H9 (cell line): ENCODE measurements at regions not wholly inside any gene's neighbourhood (a gene's known extent, or its start where the extent isn't known, plus 50 kb on each side); places are given as distances from the start of the nearest gene placed in this dataset.

Experiments used
- DNase-seq: peaks from one replicate; pipeline ENCODE4 v3.0.0-alpha.2; 2017
- H2AFZ ChIP-seq: one replicate; pipeline ENCODE4 v1.6.1; 2013; ENCODE audit warnings: mild to moderate bottlenecking, low read length, control low read depth, moderate library complexity
- H2AK5ac ChIP-seq: 2 replicates; pipeline ENCODE4 v1.6.1; 2013; ENCODE audit warnings: low read length, control low read depth, mixed read lengths; ENCODE audit not compliant: insufficient read length
- H2BK120ac ChIP-seq: one replicate; pipeline ENCODE4 v1.6.1; 2013; ENCODE audit warnings: low read depth, mild to moderate bottlenecking, low read length, control low read depth, inconsistent platforms; ENCODE audit not compliant: poor library complexity, severe bottlenecking
- H2BK12ac ChIP-seq: 2 replicates; pipeline ENCODE4 v1.6.1; 2013; ENCODE audit warnings: low read length, control low read depth, mixed read lengths, low read depth; ENCODE audit not compliant: insufficient read length
- H2BK15ac ChIP-seq: 2 replicates; pipeline ENCODE4 v1.6.1; 2013; ENCODE audit warnings: low read depth, low read length, control low read depth
- H2BK20ac ChIP-seq: one replicate; pipeline ENCODE4 v1.6.1; 2013; ENCODE audit warnings: low read depth, mild to moderate bottlenecking, low read length, control low read depth, inconsistent platforms; ENCODE audit not compliant: poor library complexity, severe bottlenecking
- H2BK5ac ChIP-seq: 2 replicates; pipeline ENCODE4 v1.6.1; 2013; ENCODE audit warnings: low read length, control low read depth, mixed read lengths; ENCODE audit not compliant: insufficient read length
- H3K14ac ChIP-seq: 2 replicates; pipeline ENCODE4 v1.6.1; 2013; ENCODE audit warnings: low read length, control low read depth; ENCODE audit not compliant: insufficient read depth
- H3K18ac ChIP-seq: 2 replicates; pipeline ENCODE4 v1.6.1; 2013; ENCODE audit warnings: low read depth, mild to moderate bottlenecking, mixed read lengths, low read length, control low read depth; ENCODE audit not compliant: insufficient read length
- H3K23ac ChIP-seq: 2 replicates; pipeline ENCODE4 v1.6.1; 2013; ENCODE audit warnings: low read length, control low read depth, mixed read lengths, low read depth; ENCODE audit not compliant: insufficient read length
- H3K23me2 ChIP-seq: 2 replicates; pipeline ENCODE4 v1.6.1; 2013; ENCODE audit warnings: low read depth, mild to moderate bottlenecking, mixed read lengths, low read length, control low read depth; ENCODE audit not compliant: insufficient read length, poor library complexity, severe bottlenecking
- H3K27ac ChIP-seq: 2 replicates; pipeline ENCODE4 v1.5.1; 2013; ENCODE audit warnings: low read length, control low read depth, mixed read lengths, low read depth; ENCODE audit not compliant: insufficient read length
- H3K27me3 ChIP-seq: 2 replicates; pipeline ENCODE4 v1.6.1; 2013; ENCODE audit warnings: low read length, control low read depth, inconsistent platforms; ENCODE audit not compliant: insufficient read depth
- H3K4ac ChIP-seq: 2 replicates; pipeline ENCODE4 v1.6.1; 2013; ENCODE audit warnings: low read depth, mild to moderate bottlenecking, control low read depth, inconsistent platforms, low read length, moderate library complexity
- H3K4me1 ChIP-seq: 2 replicates; pipeline ENCODE4 v1.6.1; 2013; ENCODE audit warnings: low read length, control low read depth, inconsistent platforms; ENCODE audit not compliant: insufficient read depth
- H3K4me2 ChIP-seq: 2 replicates; pipeline ENCODE4 v1.6.1; 2013; ENCODE audit warnings: low read length, control low read depth, mixed read lengths; ENCODE audit not compliant: insufficient read length, insufficient read depth
- H3K56ac ChIP-seq: 2 replicates; pipeline ENCODE4 v1.6.1; 2013; ENCODE audit warnings: low read depth, mild to moderate bottlenecking, mixed read lengths, low read length, control low read depth; ENCODE audit not compliant: insufficient read length
- H3K79me1 ChIP-seq: 2 replicates; pipeline ENCODE4 v1.6.1; 2013; ENCODE audit warnings: low read depth, mild to moderate bottlenecking, moderate library complexity, low read length, control low read depth, inconsistent platforms; ENCODE audit not compliant: insufficient read depth, poor library complexity, severe bottlenecking
- H3K79me2 ChIP-seq: 2 replicates; pipeline ENCODE4 v1.6.1; 2013; ENCODE audit warnings: low read length, control low read depth, inconsistent platforms; ENCODE audit not compliant: insufficient read depth
- H3K9ac ChIP-seq: 2 replicates; pipeline ENCODE4 v1.6.1; 2013; ENCODE audit warnings: low read length, control low read depth, mixed read lengths; ENCODE audit not compliant: insufficient read length; ENCODE audit errors: extremely low read depth
- H3K9me3 ChIP-seq: one replicate; pipeline ENCODE4 v1.6.1; 2013; ENCODE audit warnings: low read depth, low read length, inconsistent platforms; ENCODE audit not compliant: control insufficient read depth
- H3T11ph ChIP-seq: one replicate; pipeline ENCODE4 v1.6.1; 2013; ENCODE audit warnings: mild to moderate bottlenecking, low read length, control low read depth, inconsistent platforms
- H4K20me1 ChIP-seq: one replicate; pipeline ENCODE4 v1.6.1; 2013; ENCODE audit not compliant: control insufficient read depth, insufficient read length, insufficient read depth
- H4K5ac ChIP-seq: 2 replicates; pipeline ENCODE4 v1.6.1; 2013; ENCODE audit warnings: low read depth, mild to moderate bottlenecking, mixed read lengths, low read length, control low read depth; ENCODE audit not compliant: insufficient read length
- H4K8ac ChIP-seq: replicated peaks from 2 replicates; pipeline ENCODE4 v1.6.1; 2013; ENCODE audit warnings: low read length, control low read depth, mixed read lengths, low read depth; ENCODE audit not compliant: insufficient read length
- H4K91ac ChIP-seq: 2 replicates; pipeline ENCODE4 v1.6.1; 2013; ENCODE audit warnings: low read depth, mild to moderate bottlenecking, moderate library complexity, mixed read lengths, low read length, control low read depth; ENCODE audit not compliant: insufficient read length
- H3K27ac Mint-ChIP-seq, 3 experiments: 2 replicates in 2 of 3; 3 replicates in 1 of 3; pipeline ENCODE4 v1.8.0; 2020 to 2021; ENCODE audit warnings: mixed read lengths in 3 of 3, mild to moderate bottlenecking in 1 of 3, moderate library complexity in 1 of 3
- H3K27me3 Mint-ChIP-seq: 2 replicates; pipeline ENCODE4 v1.8.0; 2021; ENCODE audit warnings: low read depth, mild to moderate bottlenecking, moderate library complexity, mixed read lengths
- H3K36me3 Mint-ChIP-seq, 3 experiments: 2 replicates in 2 of 3; 3 replicates in 1 of 3; pipeline ENCODE4 v1.8.0; 2020 to 2021; ENCODE audit warnings: low read depth in 3 of 3, mixed read lengths in 3 of 3; ENCODE audit not compliant: insufficient read depth in 1 of 3
- H3K4me1 Mint-ChIP-seq, 2 experiments: 2 replicates each; pipeline ENCODE4 v1.8.0; 2020; ENCODE audit warnings: mixed read lengths in 2 of 2
- H3K4me3 Mint-ChIP-seq, 2 experiments: 2 replicates in 1 of 2; 3 replicates in 1 of 2; pipeline ENCODE4 v1.8.0; 2020 to 2021; ENCODE audit warnings: mild to moderate bottlenecking in 2 of 2, mixed read lengths in 2 of 2, moderate library complexity in 1 of 2
- H3K9me3 Mint-ChIP-seq, 2 experiments: 2 replicates in 1 of 2; 3 replicates in 1 of 2; pipeline ENCODE4 v1.8.0; 2020; ENCODE audit warnings: mild to moderate bottlenecking in 2 of 2, mixed read lengths in 2 of 2, moderate library complexity in 1 of 2
- CTCF ChIP-seq: fragments of 200-600 bp; sonication (generic); conservative IDR thresholded peaks from 3 replicates; pipeline ENCODE4 v1.8.0; 2021; ENCODE audit warnings: antibody characterized with exemption, mild to moderate bottlenecking
- WGBS: extraction: QIAGEN DNeasy Blood & Tissue Kit; methylation state at CpG from one replicate; pipeline ENCODE4 v1.1.7; 2013; ENCODE audit warnings: missing lambda C conversion rate, low lambda C conversion rate, mixed read lengths; ENCODE audit not compliant: insufficient read length; ENCODE audit errors: extremely low coverage; 5-methylcytosine and 5-hydroxymethylcytosine counted together

GRCh38 chr14:101473045-101473729 lies 88.1 kb upstream of the DIO3 start:
- no peak overlapping the region for H3K56ac ChIP-seq

More at GRCh38 chr14:101473045-101473729, 88.1 kb upstream of the DIO3 start:
- Histone ChIP-seq H3K27me3 (no peaks in the 10 kb centered on the region), H2BK12ac (no peak overlapping the region), H2BK120ac (no peak overlapping the region), H3K18ac (no peak overlapping the region), H3K23ac (no peak overlapping the region), H3K9me3 (no peaks in the 10 kb centered on the region), H2BK15ac (no peak overlapping the region), H3K4ac (no peak overlapping the region), H3K27ac (no peak overlapping the region), H3K23me2 (no peaks in the 10 kb centered on the region), H3K4me2 (no peak overlapping the region), H3T11ph (no peak overlapping the region), H2AK5ac (no peak overlapping the region), H2BK20ac (no peak overlapping the region), H4K91ac (no peak overlapping the region), H3K9ac (no peak overlapping the region), H3K79me1 (no peaks in the 10 kb centered on the region), H4K8ac (no peak overlapping the region), H3K14ac (no peak overlapping the region; the same call in 1 of the 2 replicates), H2AFZ (no peak overlapping the region), H3K79me2 (no peaks in the 10 kb centered on the region), H4K5ac (no peak overlapping the region), H3K4me1 (no peaks in the 10 kb centered on the region; the same call in 1 of the 2 replicates), H2BK5ac (no peak overlapping the region), H4K20me1 (no peaks in the 10 kb centered on the region)
- peaks cover 4% of the 10 kb centered on the region for H3K27me3 Mint-ChIP-seq
- H3K27ac Mint-ChIP-seq = no peak overlapping the region
- H3K4me1 Mint-ChIP-seq = peaks cover 15 to 27% of the 10 kb centered on the region in 2 experiments
- H3K4me3 Mint-ChIP-seq = no peak overlapping the region
- peak; percentile 19 for DNase-seq
- TF ChIP-seq CTCF = no peak
- no peaks in the 10 kb centered on the region for H3K9me3 Mint-ChIP-seq
- H3K36me3 Mint-ChIP-seq = no peaks in the 10 kb centered on the region
- no CpG with 5 or more reads among the region's 12 CpGs for WGBS
